Spinal cord (tissue), 9 donors: ENCODE measurements at regions not wholly inside any gene's neighbourhood (a gene's known extent, or its start where the extent isn't known, plus 50 kb on each side); places are given as distances from the start of the nearest gene placed in this dataset.

Source experiments
- DNase-seq, 6 donors: peaks; one replicate each; pipeline versions ENCODE4 v3.0.0 to v3.0.0-alpha.2; 2013 to 2015; ENCODE audit warnings: low spot score in 6 of 6, low read depth in 4 of 6
- H3K27ac ChIP-seq: one replicate; pipeline ENCODE4 v1.5.1; 2013; ENCODE audit warnings: low read depth, low read length, control low read depth
- H3K27me3 ChIP-seq: one replicate; pipeline ENCODE4 v1.6.1; 2013; ENCODE audit warnings: low read length; ENCODE audit not compliant: control insufficient read depth, insufficient read depth
- H3K36me3 ChIP-seq: one replicate; pipeline ENCODE4 v1.6.1; 2013; ENCODE audit warnings: low read length; ENCODE audit not compliant: control insufficient read depth, insufficient read depth
- H3K4me1 ChIP-seq: one replicate; pipeline ENCODE4 v1.6.1; 2013; ENCODE audit warnings: low read length; ENCODE audit not compliant: control insufficient read depth, insufficient read depth
- H3K4me3 ChIP-seq: one replicate; pipeline ENCODE4 v1.5.1; 2013; ENCODE audit warnings: low read depth, low read length, control low read depth
- H3K9me3 ChIP-seq: one replicate; pipeline ENCODE4 v1.6.1; 2013; ENCODE audit warnings: low read length; ENCODE audit not compliant: control insufficient read depth, insufficient read depth
- WGBS: methylation state at CpG from one replicate; pipeline ENCODE4 v1.1.5; 2013; ENCODE audit warnings: missing lambda C conversion rate; ENCODE audit not compliant: insufficient coverage; 5-methylcytosine and 5-hydroxymethylcytosine counted together
- donor health status: healthy.

DNA sequence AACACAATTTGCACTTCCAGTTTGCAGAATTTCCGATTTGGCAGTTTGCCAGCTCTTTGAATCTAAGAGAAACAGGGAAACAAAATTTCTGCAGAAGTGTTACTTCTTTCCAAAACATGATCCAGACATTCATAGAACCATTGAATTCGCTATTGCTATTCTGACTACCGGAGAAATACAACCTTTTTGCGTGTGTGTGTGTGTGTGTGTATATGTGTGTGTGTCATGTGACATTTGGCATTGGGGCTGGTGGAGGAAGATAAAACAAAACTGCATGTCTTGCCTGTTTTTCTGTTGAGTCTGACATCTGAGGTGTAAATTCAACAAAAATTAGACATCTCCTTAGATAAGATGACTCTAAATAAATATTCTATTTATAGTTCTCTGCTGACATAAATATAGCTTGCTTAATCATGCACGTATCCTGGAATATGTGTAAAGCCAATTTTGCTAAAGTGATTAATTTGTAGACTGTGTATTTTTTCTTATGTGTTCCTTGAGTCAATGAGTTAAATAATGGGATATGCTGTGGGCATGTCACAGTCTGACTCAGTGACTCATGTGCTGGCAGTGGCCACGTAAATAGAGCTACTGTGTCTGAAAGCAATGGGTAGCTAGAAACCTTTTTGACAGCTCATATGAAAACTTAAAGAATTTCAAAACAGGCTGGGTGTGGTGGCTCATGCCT lies 98.9 kb downstream of the HPGD start:
- WGBS, result 50% methylated on average over 1 of the region's 6 CpGs
- H3K27me3 ChIP-seq, result no peaks in the 10 kb centered on the region
- H3K27ac ChIP-seq, result no peak overlapping the region
- DNase-seq, result peak in 2 of 6 donors; percentile 34 to 68
- H3K4me3 ChIP-seq, result no peak overlapping the region
- H3K4me1 ChIP-seq, result no peaks in the 10 kb centered on the region
- no peaks in the 10 kb centered on the region for H3K36me3 ChIP-seq
- H3K9me3 ChIP-seq, result no peaks in the 10 kb centered on the region

DNA sequence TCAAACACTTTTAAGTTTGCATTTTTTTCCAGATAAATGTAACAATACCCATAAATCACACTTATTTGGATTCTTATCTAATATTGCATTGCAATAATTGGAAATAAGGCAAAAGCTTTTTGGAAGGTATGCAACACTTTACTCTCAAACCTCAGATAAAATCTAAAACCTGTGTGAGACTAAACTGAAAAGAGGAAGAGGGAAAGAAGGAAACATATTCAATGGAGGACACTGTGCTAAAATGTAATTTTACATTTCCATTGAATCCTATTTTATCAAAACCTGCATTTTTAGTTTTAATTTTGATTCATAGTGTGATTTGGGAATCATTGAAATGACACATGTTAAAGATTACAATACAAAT lies 99.4 kb downstream of the HPGD start:
- Histone ChIP-seq H3K27ac (no peak overlapping the region), H3K4me1 (no peaks in the 10 kb centered on the region), H3K9me3 (no peaks in the 10 kb centered on the region), H3K27me3 (no peaks in the 10 kb centered on the region), H3K36me3 (no peaks in the 10 kb centered on the region), H3K4me3 (no peak overlapping the region)
- no peak for DNase-seq

DNA sequence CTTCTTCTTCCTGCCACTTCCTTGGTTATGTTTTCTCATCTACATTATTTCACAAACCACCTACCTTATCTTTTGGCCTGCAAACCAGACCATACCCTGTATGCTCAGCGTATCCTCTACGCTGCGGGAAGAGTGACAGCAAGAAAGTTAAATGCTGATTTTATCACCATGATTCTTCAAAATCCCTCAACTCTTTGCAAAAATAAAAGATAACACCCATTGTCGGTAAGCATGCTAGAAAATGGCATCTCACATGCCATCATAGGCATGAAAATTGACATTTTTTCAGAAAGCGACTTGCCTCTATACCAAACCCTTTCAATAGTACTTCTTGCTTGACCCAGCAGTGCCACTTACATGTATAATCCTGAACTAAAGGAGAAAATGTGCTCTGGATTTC lies 102.0 kb downstream of the HPGD start:
- no peaks in the 10 kb centered on the region for H3K4me1 ChIP-seq
- no peaks in the 10 kb centered on the region for H3K27me3 ChIP-seq
- H3K4me3 ChIP-seq, result no peak overlapping the region
- DNase-seq, result no peak
- no peaks in the 10 kb centered on the region for H3K36me3 ChIP-seq
- H3K27ac ChIP-seq, result no peak overlapping the region
- no peaks in the 10 kb centered on the region for H3K9me3 ChIP-seq
- WGBS, result 97% methylated on average over 4 of the region's 5 CpGs

DNA sequence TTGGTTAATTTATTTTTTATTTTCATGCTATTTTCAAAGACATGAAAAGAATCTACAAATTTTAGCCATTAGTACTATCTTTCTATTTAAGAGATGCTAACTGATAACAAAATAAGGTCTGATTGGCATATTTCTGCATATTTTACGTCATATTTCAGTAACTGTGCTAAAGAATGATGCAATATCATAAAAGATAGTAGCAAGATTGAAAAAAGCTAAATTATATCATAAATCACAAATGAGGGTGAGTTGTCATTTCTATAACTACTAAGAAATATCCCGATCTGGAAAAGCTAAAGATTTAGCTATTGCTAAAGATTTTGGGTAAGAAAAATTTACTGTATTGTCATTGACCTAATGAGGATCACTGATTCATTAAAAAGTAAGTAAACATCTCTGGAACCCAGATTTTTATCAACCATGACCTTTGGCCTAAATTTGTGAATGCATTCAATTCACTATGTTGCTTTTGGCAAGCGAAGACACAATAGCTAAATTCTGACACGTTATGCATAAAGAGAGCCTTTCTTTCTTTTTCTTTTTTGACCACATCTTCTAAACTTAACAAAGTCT lies 103.6 kb downstream of the HPGD start:
- WGBS, result no CpG with 5 or more reads among the region's 4 CpGs
- no peak for DNase-seq
- H3K4me1 ChIP-seq, result no peaks in the 10 kb centered on the region
- no peaks in the 10 kb centered on the region for H3K9me3 ChIP-seq
- H3K36me3 ChIP-seq, result no peaks in the 10 kb centered on the region
- no peaks in the 10 kb centered on the region for H3K27me3 ChIP-seq
- no peak overlapping the region for H3K27ac ChIP-seq
- H3K4me3 ChIP-seq, result no peak overlapping the region

DNA sequence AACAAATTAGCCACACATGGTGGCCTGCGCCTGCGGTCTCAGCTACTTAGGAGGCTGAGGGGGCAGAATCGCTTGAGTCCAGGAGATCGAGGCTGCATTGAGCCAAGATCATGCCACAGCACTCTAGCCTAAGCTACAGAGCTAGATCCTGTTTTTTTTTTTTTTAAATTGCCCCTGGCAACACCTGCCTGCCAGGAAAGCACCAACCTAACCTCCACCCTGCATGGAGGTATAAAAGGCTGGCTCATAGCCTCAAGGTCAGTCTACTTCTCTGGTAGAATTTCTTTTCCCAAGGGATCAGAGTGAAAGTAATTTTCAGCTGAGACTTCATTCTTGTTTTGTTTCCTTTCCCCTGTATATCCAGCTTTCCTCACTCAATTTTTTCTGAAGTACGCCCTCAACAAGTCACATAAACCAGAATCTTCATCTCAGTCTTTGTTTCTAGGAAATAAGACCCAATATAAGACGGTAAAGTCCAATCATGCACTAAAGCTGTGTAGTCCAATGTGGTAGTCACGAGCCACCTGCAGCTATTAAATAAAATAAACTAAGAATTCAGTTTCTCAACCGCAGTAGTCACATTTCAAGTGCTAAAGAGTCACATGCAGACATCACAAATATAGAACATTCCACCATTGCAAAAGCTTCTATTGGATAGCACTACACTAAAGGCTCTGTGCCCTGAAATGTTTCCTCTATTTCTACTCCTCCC lies 113.3 kb downstream of the HPGD start:
- Histone ChIP-seq H3K9me3 (no peaks in the 10 kb centered on the region), H3K4me1 (no peaks in the 10 kb centered on the region), H3K27me3 (no peaks in the 10 kb centered on the region), H3K36me3 (no peaks in the 10 kb centered on the region), H3K27ac (no peak overlapping the region), H3K4me3 (no peak overlapping the region)
- 96% methylated on average over 4 of the region's 8 CpGs for WGBS
- no peak for DNase-seq

DNA sequence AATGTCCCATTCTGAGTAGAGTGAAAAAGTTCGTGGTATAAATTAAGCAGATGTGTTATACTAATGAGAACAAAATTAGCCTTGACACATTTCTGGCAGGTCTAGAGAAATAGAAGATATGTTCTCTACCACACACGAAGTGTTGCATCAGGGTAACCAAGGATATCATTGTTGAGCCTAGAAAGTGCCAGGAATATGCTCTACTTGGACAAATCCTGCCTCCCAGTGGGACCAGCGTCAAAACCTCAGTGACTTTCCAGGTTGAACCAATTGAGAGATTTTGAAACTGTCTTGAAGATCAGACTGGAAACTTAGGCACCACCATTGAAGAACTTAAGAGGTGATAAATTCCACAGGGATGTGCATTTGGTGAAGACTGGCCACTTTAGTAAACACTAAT lies 115.9 kb downstream of the HPGD start:
- Histone ChIP-seq H3K9me3 (no peaks in the 10 kb centered on the region), H3K27me3 (no peaks in the 10 kb centered on the region), H3K27ac (no peak overlapping the region), H3K4me3 (no peak overlapping the region), H3K4me1 (no peaks in the 10 kb centered on the region), H3K36me3 (no peaks in the 10 kb centered on the region)
- 63% methylated on average over 2 of the region's 3 CpGs for WGBS
- DNase-seq, result no peak

DNA sequence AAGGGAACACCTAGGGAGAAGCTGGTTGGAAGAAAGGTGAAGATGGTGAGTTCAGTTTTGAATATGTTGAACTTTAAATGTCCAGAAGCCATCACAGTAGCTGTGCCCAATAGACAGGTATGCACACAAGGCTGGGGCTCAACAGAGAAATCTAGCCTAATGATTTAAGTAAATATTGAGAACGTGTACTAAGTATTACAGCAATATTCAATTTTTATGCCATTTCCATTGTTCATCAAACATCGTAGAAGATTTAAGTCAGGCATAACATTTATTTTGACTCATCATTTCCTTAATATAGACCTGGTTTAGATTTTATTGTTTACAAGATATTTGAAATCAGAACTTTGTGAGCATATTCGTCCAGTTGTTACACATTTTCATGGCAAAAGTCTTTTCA lies 116.4 kb downstream of the HPGD start:
- no peaks in the 10 kb centered on the region for H3K4me1 ChIP-seq
- WGBS, result no CpG with 5 or more reads among the region's 3 CpGs
- no peaks in the 10 kb centered on the region for H3K27me3 ChIP-seq
- H3K36me3 ChIP-seq, result no peaks in the 10 kb centered on the region
- no peak for DNase-seq
- H3K4me3 ChIP-seq, result no peak overlapping the region
- H3K9me3 ChIP-seq, result no peaks in the 10 kb centered on the region
- H3K27ac ChIP-seq, result no peak overlapping the region

DNA sequence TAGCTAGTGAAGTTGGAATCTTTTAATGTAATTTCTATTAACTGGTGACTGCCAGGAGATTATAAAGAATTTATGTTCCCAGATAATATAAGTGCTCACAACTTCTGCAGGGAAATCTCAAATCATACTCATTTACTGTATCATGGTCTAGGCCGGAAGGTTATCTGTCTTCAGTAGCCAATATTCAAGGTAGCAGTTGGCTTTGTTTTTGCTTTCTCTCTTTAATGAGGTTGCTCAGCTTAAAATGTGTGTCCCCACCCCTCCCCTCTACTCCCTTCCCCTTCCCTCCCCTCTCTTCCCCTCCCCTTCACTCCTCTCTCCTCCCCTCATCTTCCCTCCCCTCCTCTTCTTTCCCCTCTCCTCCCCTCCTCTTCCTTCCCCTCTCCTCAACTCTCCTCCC lies 117.6 kb downstream of the HPGD start:
- Histone ChIP-seq H3K27ac (no peak overlapping the region), H3K4me3 (no peak overlapping the region), H3K9me3 (no peaks in the 10 kb centered on the region), H3K36me3 (no peaks in the 10 kb centered on the region), H3K4me1 (no peaks in the 10 kb centered on the region), H3K27me3 (no peaks in the 10 kb centered on the region)
- WGBS, result no CpG with 5 or more reads among the region's 1 CpG
- DNase-seq, result no peak

DNA sequence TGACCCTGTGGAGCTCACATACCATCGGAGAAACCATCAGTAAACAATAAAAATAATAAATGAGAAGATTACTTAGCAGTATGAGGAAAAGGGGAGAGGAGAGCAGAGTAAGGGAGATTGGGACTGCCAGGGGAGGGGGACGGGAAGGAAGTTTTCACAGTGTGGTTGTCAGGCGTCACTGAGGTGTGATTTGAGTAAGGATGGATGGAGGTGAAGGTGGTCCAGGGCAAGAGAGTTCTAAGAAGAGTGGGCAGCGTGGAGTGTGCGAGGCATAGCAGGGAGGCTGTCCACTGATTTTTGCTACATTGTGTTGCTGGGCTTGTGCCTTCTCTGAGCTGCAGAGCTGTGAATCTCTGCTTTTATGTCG lies 119.1 kb downstream of the HPGD start:
- no peaks in the 10 kb centered on the region for H3K9me3 ChIP-seq
- no peaks in the 10 kb centered on the region for H3K27me3 ChIP-seq
- H3K27ac ChIP-seq, result no peak overlapping the region
- H3K36me3 ChIP-seq, result no peaks in the 10 kb centered on the region
- H3K4me1 ChIP-seq, result no peaks in the 10 kb centered on the region
- 84% methylated on average over 4 of the region's 6 CpGs for WGBS
- H3K4me3 ChIP-seq, result no peak overlapping the region
- DNase-seq, result no peak
